Suppressor macrophage treated with lipopolysaccharide for 4 hours (primary cell): ENCODE measurements at regions not wholly inside any gene's neighbourhood (a gene's known extent, or its start where the extent isn't known, plus 50 kb on each side); places are given as distances from the start of the nearest gene placed in this dataset.
A peak's percentile ranks its signal among the peaks of the same experiment; 100 is the strongest.

Experiments
- DNase-seq: peaks from one replicate; pipeline ENCODE4 v3.0.0-alpha.2; 2020

- DNase-seq = no peak
Observed at GRCh38 chr12:126742241-126742641, 1524.7 kb upstream of the TMEM132C start.

GRCh38 chr12:126747530-126748149 is 1519.3 kb upstream of the TMEM132C start:
- DNase-seq = peak; percentile 59

- no peak for DNase-seq
Observed at GRCh38 chr12:126752021-126752420, 1514.9 kb upstream of the TMEM132C start.

- no peak for DNase-seq
Observed at GRCh38 chr12:126757326-126757725, 1509.6 kb upstream of the TMEM132C start.

GRCh38 chr12:126760092-126760491 is 1506.9 kb upstream of the TMEM132C start:
- DNase-seq = no peak

GRCh38 chr12:126761420-126761819 is 1505.5 kb upstream of the TMEM132C start:
- DNase-seq = no peak

GRCh38 chr12:126762150-126762549 is 1504.8 kb upstream of the TMEM132C start:
- no peak for DNase-seq

GRCh38 chr12:126763359-126763758 is 1503.6 kb upstream of the TMEM132C start:
- no peak for DNase-seq

- DNase-seq = no peak
Observed at GRCh38 chr12:126767334-126767733, 1499.6 kb upstream of the TMEM132C start.

- DNase-seq = no peak
Observed at GRCh38 chr12:126768517-126768916, 1498.5 kb upstream of the TMEM132C start.

- DNase-seq = no peak
Observed at GRCh38 chr12:126770188-126770587, 1496.8 kb upstream of the TMEM132C start.

- DNase-seq = peak; percentile 73
Observed at GRCh38 chr12:126772171-126772864, 1494.7 kb upstream of the TMEM132C start.

- no peak for DNase-seq
Observed at GRCh38 chr12:126773012-126773411, 1494.0 kb upstream of the TMEM132C start.

- no peak for DNase-seq
Observed at GRCh38 chr12:126773491-126773890, 1493.5 kb upstream of the TMEM132C start.

GRCh38 chr12:126776026-126776655 is 1490.8 kb upstream of the TMEM132C start:
- DNase-seq = no peak

GRCh38 chr12:126780343-126780742 is 1486.6 kb upstream of the TMEM132C start:
- no peak for DNase-seq

GRCh38 chr12:126781593-126781992 is 1485.4 kb upstream of the TMEM132C start:
- no peak for DNase-seq

GRCh38 chr12:126782083-126782482 is 1484.9 kb upstream of the TMEM132C start:
- DNase-seq = no peak

- DNase-seq = peak; percentile 53
Observed at GRCh38 chr12:126784328-126784921, 1482.5 kb upstream of the TMEM132C start.

- no peak for DNase-seq
Observed at GRCh38 chr12:126789963-126790362, 1477.0 kb upstream of the TMEM132C start.

GRCh38 chr12:126791122-126791521 is 1475.8 kb upstream of the TMEM132C start:
- DNase-seq = no peak

GRCh38 chr12:126792411-126792810 is 1474.6 kb upstream of the TMEM132C start:
- no peak for DNase-seq

GRCh38 chr12:126797525-126797924 is 1469.4 kb upstream of the TMEM132C start:
- DNase-seq = no peak

GRCh38 chr12:126798449-126798848 is 1468.5 kb upstream of the TMEM132C start:
- DNase-seq = no peak
